HG03520 (cell line): ENCODE measurements at regions not wholly inside any gene's neighbourhood (a gene's known extent, or its start where the extent isn't known, plus 50 kb on each side); places are given as distances from the start of the nearest gene placed in this dataset.
"Not testable (repeated sequence)": the region's sequence is repeated elsewhere in the genome, so short reads cannot be mapped to it uniquely, and the experiment has no call there.

Experiments
- ATAC-seq: cut with Tn5 transposase; IDR thresholded peaks from one replicate; pipeline ENCODE4 v1.9.1; 2021; ENCODE audit warnings: mild to moderate bottlenecking, moderate library complexity; ENCODE audit not compliant: unreplicated experiment

GRCh38 chr5:68027519-68027918 lies 188.0 kb upstream of the PIK3R1 start:
- no peak for ATAC-seq

DNA sequence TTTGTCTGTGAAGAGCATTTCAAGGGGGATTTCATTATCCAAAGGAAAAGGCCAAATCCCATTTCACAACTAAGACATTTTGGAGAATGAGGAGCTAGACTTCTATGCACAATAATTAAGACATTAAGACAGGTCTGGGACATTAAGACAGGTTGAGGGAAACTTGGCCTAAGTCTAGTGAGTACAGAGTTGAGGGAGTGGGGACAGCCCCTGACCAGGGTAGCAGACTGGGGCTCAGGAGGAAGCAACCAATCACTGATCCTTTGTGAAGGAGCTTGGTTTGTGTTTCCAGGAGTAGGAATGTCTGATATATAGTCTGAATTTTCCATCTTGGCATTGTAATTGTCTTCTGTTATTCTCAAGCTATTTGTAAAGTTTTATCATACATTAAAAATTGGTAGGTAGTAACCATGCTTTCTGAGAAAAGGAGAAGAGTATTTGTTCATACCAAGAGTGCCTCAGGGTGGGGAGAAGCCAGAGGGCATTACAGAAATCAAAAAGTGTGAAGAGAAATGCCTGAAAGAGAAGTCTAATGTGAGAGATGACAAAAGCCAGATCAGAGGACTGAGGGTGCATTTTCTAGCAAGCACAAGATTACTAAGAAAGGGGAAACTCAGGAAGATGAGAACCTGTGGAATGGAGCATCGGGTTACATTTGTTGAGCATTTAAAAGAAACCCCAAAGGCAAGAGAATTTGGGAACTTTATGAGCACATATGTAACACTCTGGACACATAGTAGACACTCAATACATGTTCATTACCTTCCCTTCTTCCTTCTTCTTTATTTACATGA lies 189.3 kb upstream of the PIK3R1 start:
- ATAC-seq = no peak

- no peak for ATAC-seq
Measured at GRCh38 chr5:68024426-68024825, 191.1 kb upstream of the PIK3R1 start.

DNA sequence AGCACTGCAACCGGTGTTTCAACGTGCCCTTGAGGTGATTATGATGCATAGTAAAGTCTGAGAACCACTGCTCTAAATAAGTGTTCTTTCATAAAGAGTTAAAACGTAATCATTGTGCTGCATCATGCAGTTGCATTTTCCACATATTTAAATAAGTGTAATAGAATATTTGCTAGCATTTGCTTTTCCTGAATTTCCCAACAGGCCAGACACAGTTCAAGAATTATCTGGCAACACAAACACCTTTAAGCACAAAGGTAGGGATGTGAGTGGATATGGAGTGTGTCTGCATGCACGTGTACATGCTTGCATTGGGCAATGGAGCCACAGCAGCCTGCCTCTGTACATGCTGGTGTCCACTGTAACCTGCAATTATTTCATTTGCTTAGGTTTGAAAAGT lies 193.6 kb upstream of the PIK3R1 start:
- no peak for ATAC-seq

- ATAC-seq = no peak
Measured at GRCh38 chr5:68021227-68021626, 194.3 kb upstream of the PIK3R1 start.

DNA sequence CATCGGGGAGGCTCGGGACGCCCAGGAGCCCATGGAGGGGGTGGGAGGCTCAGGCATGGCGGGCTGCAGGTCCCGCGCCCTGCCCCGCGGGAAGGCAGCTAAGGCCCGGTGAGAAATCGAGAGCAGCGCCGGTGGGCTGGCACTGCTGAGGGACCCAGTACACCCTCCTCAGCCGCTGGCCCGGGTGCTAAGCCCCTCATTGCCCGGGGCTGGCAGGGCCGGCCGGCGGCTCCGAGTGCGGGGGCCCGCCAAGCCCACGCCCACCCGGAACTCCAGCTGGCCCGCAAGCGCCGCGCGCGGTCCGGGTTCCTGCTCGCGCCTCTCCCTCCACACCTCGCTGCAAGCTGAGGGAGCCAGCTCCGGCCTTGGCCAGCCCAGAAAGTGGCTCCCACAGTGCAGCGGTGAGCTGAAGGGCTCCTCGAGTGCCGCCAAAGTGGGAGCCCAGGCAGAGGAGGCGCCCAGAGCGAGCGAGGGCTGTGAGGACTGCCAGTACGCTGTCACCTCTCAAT lies 195.0 kb upstream of the PIK3R1 start:
- not testable (repeated sequence) for ATAC-seq

- ATAC-seq = no peak
Measured at GRCh38 chr5:68015381-68016302, 199.9 kb upstream of the PIK3R1 start.

- ATAC-seq = no peak
Measured at GRCh38 chr5:68012831-68013230, 202.7 kb upstream of the PIK3R1 start.

DNA sequence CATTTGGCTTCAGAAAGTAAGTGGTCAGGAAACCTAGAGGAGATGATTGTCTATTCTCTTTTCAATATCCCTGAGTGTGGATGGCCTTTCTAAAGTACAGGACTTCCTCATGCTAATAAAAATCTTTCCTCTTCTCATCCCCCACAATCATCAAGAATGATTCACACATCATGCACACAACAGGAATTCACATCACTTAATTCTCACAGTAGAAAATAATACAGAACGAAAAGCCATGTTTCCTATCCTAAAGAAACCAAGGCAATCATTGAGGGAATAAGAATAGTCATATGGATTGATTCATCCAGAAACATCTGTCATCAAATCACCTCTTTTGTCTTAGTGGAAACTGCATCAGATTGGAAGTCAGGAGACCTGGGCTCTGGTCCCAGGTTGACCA lies 203.1 kb upstream of the PIK3R1 start:
- ATAC-seq = no peak

DNA sequence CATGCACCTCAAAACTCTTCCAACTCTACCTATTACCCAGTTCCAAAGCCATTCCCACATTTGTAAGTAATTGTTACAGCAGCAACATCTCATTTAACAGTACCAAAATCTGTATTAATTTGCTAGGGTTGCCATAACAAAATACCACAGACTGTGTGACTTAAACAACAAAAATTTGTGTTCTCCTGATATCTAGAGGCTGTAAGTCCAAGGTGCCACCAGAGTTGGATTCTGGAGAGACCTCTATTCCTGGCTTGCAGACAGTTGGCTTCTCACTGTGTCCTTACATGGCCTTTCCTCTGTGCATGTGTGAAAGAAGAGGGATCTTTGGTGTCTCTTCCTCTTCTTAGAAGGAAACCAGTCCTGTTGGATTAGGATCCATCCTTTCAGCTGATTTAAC lies 203.8 kb upstream of the PIK3R1 start:
- ATAC-seq = no peak

- no peak for ATAC-seq
Measured at GRCh38 chr5:68011259-68011760, 204.2 kb upstream of the PIK3R1 start.

GRCh38 chr5:68010740-68011139 lies 204.8 kb upstream of the PIK3R1 start:
- ATAC-seq = no peak

- no peak for ATAC-seq
Measured at GRCh38 chr5:68007451-68007850, 208.1 kb upstream of the PIK3R1 start.

DNA sequence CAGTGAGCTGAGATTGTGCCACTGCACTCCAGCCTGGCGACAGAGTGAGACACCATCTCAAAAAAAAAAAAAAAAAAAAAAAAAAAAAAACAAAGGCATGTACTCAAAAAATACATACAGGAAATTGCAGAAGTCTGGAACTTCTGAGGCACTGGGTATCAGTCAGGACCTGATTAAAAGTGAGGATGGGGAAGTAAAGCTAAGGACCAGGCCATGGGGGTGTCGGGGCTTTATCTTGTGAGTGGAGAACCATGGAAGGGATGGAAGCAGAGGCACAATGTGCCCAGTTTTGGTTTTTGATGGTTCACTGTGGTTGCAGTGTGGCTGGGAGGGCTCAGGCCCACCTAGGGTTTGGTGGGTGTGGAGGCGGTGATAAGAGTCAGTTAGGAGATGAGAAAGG lies 212.7 kb upstream of the PIK3R1 start:
- ATAC-seq = no peak

GRCh38 chr5:68000805-68001204 lies 214.8 kb upstream of the PIK3R1 start:
- ATAC-seq = no peak

GRCh38 chr5:67999391-67999790 lies 216.2 kb upstream of the PIK3R1 start:
- ATAC-seq = no peak

GRCh38 chr5:67998709-67999261 lies 216.8 kb upstream of the PIK3R1 start:
- no peak for ATAC-seq

GRCh38 chr5:67997892-67998457 lies 217.6 kb upstream of the PIK3R1 start:
- no peak for ATAC-seq

- no peak for ATAC-seq
Measured at GRCh38 chr5:67997148-67997547, 218.4 kb upstream of the PIK3R1 start.

- no peak for ATAC-seq
Measured at GRCh38 chr5:67996596-67996995, 219.0 kb upstream of the PIK3R1 start.

DNA sequence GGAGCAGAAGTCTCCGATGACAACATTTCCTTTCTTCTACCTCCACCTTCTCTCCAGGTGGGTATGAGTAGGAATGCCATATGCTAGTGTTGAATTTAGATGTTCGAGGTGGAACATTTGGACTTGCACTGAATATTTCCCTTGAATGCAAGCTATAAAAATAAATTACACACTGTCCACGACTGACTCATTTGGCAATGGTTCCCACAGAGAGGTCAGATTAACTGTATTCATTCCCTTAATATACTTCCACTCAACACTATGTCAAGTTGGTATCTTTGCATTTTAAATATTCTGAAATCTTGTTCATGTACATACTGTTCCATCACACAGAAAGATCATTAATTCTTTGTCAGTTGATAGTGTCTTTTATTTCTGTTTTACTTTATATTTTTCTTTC lies 222.6 kb upstream of the PIK3R1 start:
- ATAC-seq = no peak
